Mucosa of gallbladder (tissue), 1 donor: ENCODE measurements at regions not wholly inside any gene's neighbourhood (a gene's known extent, or its start where the extent isn't known, plus 50 kb on each side); places are given as distances from the start of the nearest gene placed in this dataset.
A peak's percentile ranks its signal among the peaks of the same experiment; 100 is the strongest.
"Not testable (repeated sequence)": the region's sequence is repeated elsewhere in the genome, so short reads cannot be mapped to it uniquely, and the experiment has no call there.

ENCODE experiments used
- DNase-seq: peaks from one replicate; pipeline ENCODE4 v3.0.0-alpha.2; 2020; ENCODE audit warnings: low spot score
- donor health status: DM: no; HTN: no; CAD: no.

- DNase-seq: no peak
Observed at GRCh38 chr17:28247671-28248555, 71.1 kb upstream of the TMEM97 start.

GRCh38 chr17:28249706-28250105, 69.3 kb upstream of the TMEM97 start:
- no peak for DNase-seq

- no peak for DNase-seq
Observed at GRCh38 chr17:28252436-28252835, 66.6 kb upstream of the TMEM97 start.

GRCh38 chr17:28253663-28254062, 65.3 kb upstream of the TMEM97 start:
- DNase-seq: no peak

GRCh38 chr17:28255616-28256015, 63.4 kb upstream of the TMEM97 start:
- DNase-seq: no peak

- DNase-seq: no peak
Observed at GRCh38 chr17:28256370-28256769, 62.6 kb upstream of the TMEM97 start.

- DNase-seq: no peak
Observed at GRCh38 chr17:28256881-28257280, 62.1 kb upstream of the TMEM97 start.

GRCh38 chr17:28258347-28258887, 60.6 kb upstream of the TMEM97 start:
- peak; percentile 71 for DNase-seq

- no peak for DNase-seq
Observed at GRCh38 chr17:28261219-28261618, 57.8 kb upstream of the TMEM97 start.

- DNase-seq: not testable (repeated sequence)
Observed at GRCh38 chr17:28262123-28262745, 56.8 kb upstream of the TMEM97 start.

- not testable (repeated sequence) for DNase-seq
Observed at GRCh38 chr17:28264902-28265548, 54.0 kb upstream of the TMEM97 start.

GRCh38 chr17:28265856-28266546, 53.0 kb upstream of the TMEM97 start:
- not testable (repeated sequence) for DNase-seq

GRCh38 chr17:28266547-28266920, 52.5 kb upstream of the TMEM97 start:
- DNase-seq: not testable (repeated sequence)

- not testable (repeated sequence) for DNase-seq
Observed at GRCh38 chr17:28266926-28267719, 51.9 kb upstream of the TMEM97 start.

GRCh38 chr17:28267720-28268609, 51.0 kb upstream of the TMEM97 start:
- no peak for DNase-seq

GRCh38 chr17:28268610-28269313, 50.2 kb upstream of the TMEM97 start:
- no peak for DNase-seq
